ENCODE measurements at regions not wholly inside any gene's neighbourhood (a gene's known extent, or its start where the extent isn't known, plus 50 kb on each side); places are given as distances from the start of the nearest gene placed in this dataset.
"Not testable (repeated sequence)": the region's sequence is repeated elsewhere in the genome, so short reads cannot be mapped to it uniquely, and the experiment has no call there.

- ATAC-seq: no peak
- intact Hi-C loops (cut with DNase I): no loop called here
- DNase-seq (ENCODE audit: low spot score): peak; percentile 22
These were observed 344.0 kb downstream of the BCL11B start for GRCh38 chr14:98927986-98928385.

- intact Hi-C loops (cut with DNase I): no loop called here
- no peak for ATAC-seq
- DNase-seq (ENCODE audit: low spot score): peak; percentile 10
These were observed 343.6 kb downstream of the BCL11B start for GRCh38 chr14:98928418-98928817.

- DNase-seq (ENCODE audit: low spot score): peak; percentile 13
- intact Hi-C loops (cut with DNase I): no loop called here
- ATAC-seq: no peak
These were observed 340.9 kb downstream of the BCL11B start for GRCh38 chr14:98931126-98931525.

- DNase-seq (ENCODE audit: low spot score) (peak; percentile 41), ATAC-seq (no peak)
These were observed 340.1 kb downstream of the BCL11B start for GRCh38 chr14:98931911-98932310.

GRCh38 chr14:98932431-98933325, 339.3 kb downstream of the BCL11B start:
- intact Hi-C loops (cut with DNase I): no loop called here
- peak; percentile 22 for DNase-seq (ENCODE audit: low spot score)
- no peak for ATAC-seq

More at GRCh38 chr14:98931911-98932310, 340.1 kb downstream of the BCL11B start:
- intact Hi-C loops (cut with DNase I): no loop called here

- DNase-seq (ENCODE audit: low spot score); intact Hi-C loops (cut with DNase I); ATAC-seq: not testable (repeated sequence)
These were observed 337.4 kb downstream of the BCL11B start for GRCh38 chr14:98934569-98934968.

- DNase-seq (ENCODE audit: low spot score) (peak; percentile 18), ATAC-seq (no peak)
- intact Hi-C loops (cut with DNase I): no loop called here
These were observed 336.1 kb downstream of the BCL11B start for GRCh38 chr14:98935921-98936320.

GRCh38 chr14:98937021-98937420, 335.0 kb downstream of the BCL11B start:
- DNase-seq (ENCODE audit: low spot score) (peak; percentile 21), ATAC-seq (no peak)
- intact Hi-C loops (cut with DNase I): no loop called here

- DNase-seq (ENCODE audit: low spot score) (peak; percentile 44), ATAC-seq (no peak)
- intact Hi-C loops (cut with DNase I): no loop called here
These were observed 334.1 kb downstream of the BCL11B start for GRCh38 chr14:98937712-98938505.

- ATAC-seq (no peak), DNase-seq (ENCODE audit: low spot score) (peak; percentile 6)
- intact Hi-C loops (cut with DNase I): no loop called here
These were observed 331.1 kb downstream of the BCL11B start for GRCh38 chr14:98940693-98941437.

GRCh38 chr14:98941481-98941880, 330.5 kb downstream of the BCL11B start:
- intact Hi-C loops (cut with DNase I): no loop called here
- no peak for DNase-seq (ENCODE audit: low spot score)
- ATAC-seq: no peak

- intact Hi-C loops (cut with DNase I): no loop called here
- DNase-seq (ENCODE audit: low spot score) (peak; percentile 8), ATAC-seq (no peak)
These were observed 328.1 kb downstream of the BCL11B start for GRCh38 chr14:98943907-98944306.

- intact Hi-C loops (cut with DNase I): no loop called here
- DNase-seq (ENCODE audit: low spot score) (no peak), ATAC-seq (no peak)
These were observed 327.0 kb downstream of the BCL11B start for GRCh38 chr14:98944989-98945388.

GRCh38 chr14:98945611-98946570, 326.1 kb downstream of the BCL11B start:
- DNase-seq (ENCODE audit: low spot score): no peak
- intact Hi-C loops (cut with DNase I): no loop called here
- peak; percentile 72 for ATAC-seq

- DNase-seq (ENCODE audit: low spot score): no peak
- intact Hi-C loops (cut with DNase I): no loop called here
These were observed 325.1 kb downstream of the BCL11B start for GRCh38 chr14:98946940-98947339.

GRCh38 chr14:98947911-98948595, 323.9 kb downstream of the BCL11B start:
- DNase-seq (ENCODE audit: low spot score) (no peak), ATAC-seq (no peak)
- intact Hi-C loops (cut with DNase I): no loop called here

More at GRCh38 chr14:98946940-98947339, 325.1 kb downstream of the BCL11B start:
- peak; percentile 75 for ATAC-seq

- intact Hi-C loops (cut with DNase I): no loop called here
- no peak for ATAC-seq
- DNase-seq (ENCODE audit: low spot score): no peak
These were observed 322.9 kb downstream of the BCL11B start for GRCh38 chr14:98949051-98949450.
